ENCODE measurements at regions not wholly inside any gene's neighbourhood (a gene's known extent, or its start where the extent isn't known, plus 50 kb on each side); places are given as distances from the start of the nearest gene placed in this dataset.

GRCh38 chr5:3202570-3202969 lies 393.1 kb upstream of the IRX1 start:
- TF ChIP-seq, protein P1, sequence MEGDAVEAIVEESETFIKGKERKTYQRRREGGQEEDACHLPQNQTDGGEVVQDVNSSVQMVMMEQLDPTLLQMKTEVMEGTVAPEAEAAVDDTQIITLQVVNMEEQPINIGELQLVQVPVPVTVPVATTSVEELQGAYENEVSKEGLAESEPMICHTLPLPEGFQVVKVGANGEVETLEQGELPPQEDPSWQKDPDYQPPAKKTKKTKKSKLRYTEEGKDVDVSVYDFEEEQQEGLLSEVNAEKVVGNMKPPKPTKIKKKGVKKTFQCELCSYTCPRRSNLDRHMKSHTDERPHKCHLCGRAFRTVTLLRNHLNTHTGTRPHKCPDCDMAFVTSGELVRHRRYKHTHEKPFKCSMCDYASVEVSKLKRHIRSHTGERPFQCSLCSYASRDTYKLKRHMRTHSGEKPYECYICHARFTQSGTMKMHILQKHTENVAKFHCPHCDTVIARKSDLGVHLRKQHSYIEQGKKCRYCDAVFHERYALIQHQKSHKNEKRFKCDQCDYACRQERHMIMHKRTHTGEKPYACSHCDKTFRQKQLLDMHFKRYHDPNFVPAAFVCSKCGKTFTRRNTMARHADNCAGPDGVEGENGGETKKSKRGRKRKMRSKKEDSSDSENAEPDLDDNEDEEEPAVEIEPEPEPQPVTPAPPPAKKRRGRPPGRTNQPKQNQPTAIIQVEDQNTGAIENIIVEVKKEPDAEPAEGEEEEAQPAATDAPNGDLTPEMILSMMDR (IDR thresholded peaks at IDR 0.05): no peak
- TF ChIP-seq POLR2A (IDR thresholded peaks at IDR 0.05): no peak

Measured in thyroid gland (tissue), 4 donors.